ENCODE measurements at regions not wholly inside any gene's neighbourhood (a gene's known extent, or its start where the extent isn't known, plus 50 kb on each side); places are given as distances from the start of the nearest gene placed in this dataset.

- peaks cover 16% of the 10 kb centered on the region for H3K4me1 Mint-ChIP-seq (ENCODE audit: low read depth)
- no peaks in the 10 kb centered on the region for H3K9me3 Mint-ChIP-seq (ENCODE audit: low read depth)
- no peaks in the 10 kb centered on the region for H3K36me3 Mint-ChIP-seq (ENCODE audit: low read depth)
- H3K27me3 Mint-ChIP-seq (ENCODE audit: low read depth) = peaks cover 24% of the 10 kb centered on the region
- no peak overlapping the region for H3K27ac Mint-ChIP-seq (ENCODE audit: unreplicated experiment)
- H3K4me3 Mint-ChIP-seq (ENCODE audit: unreplicated experiment) = no peak overlapping the region
- no peak for TF ChIP-seq CTCF (IDR thresholded peaks at IDR 0.05)
- peak; percentile 75 for DNase-seq (ENCODE audit: low spot score)
Measured at GRCh38 chr11:70610566-70611565, 212.5 kb downstream of the CTTN start.

- no peak for TF ChIP-seq CTCF (IDR thresholded peaks at IDR 0.05)
- Mint-ChIP-seq H3K4me1 (ENCODE audit: low read depth) (peaks cover 16% of the 10 kb centered on the region), H3K9me3 (ENCODE audit: low read depth) (no peaks in the 10 kb centered on the region), H3K4me3 (ENCODE audit: unreplicated experiment) (no peak overlapping the region), H3K27ac (ENCODE audit: unreplicated experiment) (no peak overlapping the region), H3K36me3 (ENCODE audit: low read depth) (no peaks in the 10 kb centered on the region), H3K27me3 (ENCODE audit: low read depth) (peaks cover 24% of the 10 kb centered on the region)
- peak; percentile 78 for DNase-seq (ENCODE audit: low spot score)
Measured at GRCh38 chr11:70611821-70612220, 213.5 kb downstream of the CTTN start.

- TF ChIP-seq CTCF (IDR thresholded peaks at IDR 0.05) = no peak
- H3K9me3 Mint-ChIP-seq (ENCODE audit: low read depth) = no peaks in the 10 kb centered on the region
- peaks cover 16% of the 10 kb centered on the region for H3K4me1 Mint-ChIP-seq (ENCODE audit: low read depth)
- DNase-seq (ENCODE audit: low spot score) = peak; percentile 28
- no peak overlapping the region for H3K4me3 Mint-ChIP-seq (ENCODE audit: unreplicated experiment)
- no peaks in the 10 kb centered on the region for H3K36me3 Mint-ChIP-seq (ENCODE audit: low read depth)
- no peak overlapping the region for H3K27ac Mint-ChIP-seq (ENCODE audit: unreplicated experiment)
- H3K27me3 Mint-ChIP-seq (ENCODE audit: low read depth) = peaks cover 25% of the 10 kb centered on the region
Measured at GRCh38 chr11:70612459-70613141, 214.3 kb downstream of the CTTN start.

GRCh38 chr11:70614034-70614681 lies 215.8 kb downstream of the CTTN start:
- H3K27ac Mint-ChIP-seq (ENCODE audit: unreplicated experiment) = no peak overlapping the region
- TF ChIP-seq CTCF (IDR thresholded peaks at IDR 0.05) = no peak

More at GRCh38 chr11:70614034-70614681, 215.8 kb downstream of the CTTN start:
- peaks cover 9% of the 10 kb centered on the region for H3K4me1 Mint-ChIP-seq (ENCODE audit: low read depth)
- no peaks in the 10 kb centered on the region for H3K9me3 Mint-ChIP-seq (ENCODE audit: low read depth)
- H3K4me3 Mint-ChIP-seq (ENCODE audit: unreplicated experiment) = no peak overlapping the region
- peaks cover 20% of the 10 kb centered on the region for H3K27me3 Mint-ChIP-seq (ENCODE audit: low read depth)
- DNase-seq (ENCODE audit: low spot score) = no peak
- no peaks in the 10 kb centered on the region for H3K36me3 Mint-ChIP-seq (ENCODE audit: low read depth)

Data from chondrocyte (in vitro differentiated cells).